Heart left ventricle (tissue), 13 donors: ENCODE measurements at regions not wholly inside any gene's neighbourhood (a gene's known extent, or its start where the extent isn't known, plus 50 kb on each side); places are given as distances from the start of the nearest gene placed in this dataset.

ENCODE experiments used
- CTCF ChIP-seq, 12 donors: fragments of 200-600 bp; sonication (generic) in 4 of 12; IDR thresholded peaks; one replicate each; pipeline versions ENCODE4 v1.5.0 to v1.8.0; 2018 to 2022; ENCODE audit warnings: antibody characterized with exemption in 12 of 12, mild to moderate bottlenecking in 5 of 12
- POLR2A ChIP-seq, 2 donors: fragments of 450-650 bp; IDR thresholded peaks; one replicate each; pipeline ENCODE4 v1.6.1; 2017; ENCODE audit warnings: antibody characterized with exemption in 2 of 2, mild to moderate bottlenecking in 2 of 2, moderate library complexity in 2 of 2
- donor health status: ischemic (EF 13 %, LVEDD 7.1; RV severe dilation, severe dysfunction).
- donor health status: DM: no; HTN: yes; CAD: no.
- donor health status: DM: no; HTN: no; CAD: no.
- donor health status: ischemic (EF 25% LVEDD 6.9; RV normal size, moderate dysfunction).
- donor health status: ischemic (EF 25% LVEDD 5.7; RV mildly dilated, moderate dysfunction).
- donor health status: ischemic (EF 35%, LVEDD 5.7; RV mildly dilated, moderate dysfunction).
- donor health status: nonischemic (EF 11% LVEDD 7.7; RV severe dilation, severe dysfunction).
- donor health status: DM: yes; HTN: yes; CAD: no.
- donor health status: PGD.
- donor health status: ischemic (EF 29% LVEDD 5.4; RV normal size, mild dysfunction).
- donor health status: nonischemic (EF 23%, LVEDD 6.1; RV moderate dilation, normal function).

- TF ChIP-seq CTCF (IDR thresholded peaks at IDR 0.05) (no peak), POLR2A (IDR thresholded peaks at IDR 0.05) (no peak)
Observed at GRCh38 chr5:152864991-152865390, 459.9 kb upstream of the NMUR2 start.
